Trophoblast cell (in vitro differentiated cells and primary cell): ENCODE measurements at regions not wholly inside any gene's neighbourhood (a gene's known extent, or its start where the extent isn't known, plus 50 kb on each side); places are given as distances from the start of the nearest gene placed in this dataset.

ENCODE experiments used
- DNase-seq, 2 donors: peaks; one replicate each; pipeline ENCODE4 v3.0.0-alpha.2; 2016
- H2AFZ ChIP-seq: 2 replicates; pipeline ENCODE4 v1.6.1; 2013; ENCODE audit warnings: low read length, moderate library complexity, mild to moderate bottlenecking; ENCODE audit not compliant: insufficient read depth, poor library complexity
- H2AK5ac ChIP-seq: 2 replicates; pipeline ENCODE4 v1.6.1; 2013; ENCODE audit warnings: mild to moderate bottlenecking, low read length
- H2BK120ac ChIP-seq: 2 replicates; pipeline ENCODE4 v1.6.1; 2013; ENCODE audit warnings: low read length, mild to moderate bottlenecking, moderate library complexity; ENCODE audit not compliant: insufficient read depth, poor library complexity
- H2BK12ac ChIP-seq: 2 replicates; pipeline ENCODE4 v1.6.1; 2013; ENCODE audit warnings: mild to moderate bottlenecking, low read length, moderate library complexity
- H2BK5ac ChIP-seq: 2 replicates; pipeline ENCODE4 v1.6.1; 2013; ENCODE audit warnings: low read length, low read depth, moderate library complexity, mild to moderate bottlenecking; ENCODE audit not compliant: poor library complexity
- H3K14ac ChIP-seq: 2 replicates; pipeline ENCODE4 v1.6.1; 2013; ENCODE audit warnings: mild to moderate bottlenecking, low read length
- H3K18ac ChIP-seq: 2 replicates; pipeline ENCODE4 v1.6.1; 2013; ENCODE audit warnings: mild to moderate bottlenecking, low read length
- H3K23ac ChIP-seq: 2 replicates; pipeline ENCODE4 v1.6.1; 2013; ENCODE audit warnings: low read length
- H3K27ac ChIP-seq: 2 replicates; pipeline ENCODE4 v1.5.1; 2013; ENCODE audit warnings: low read depth, mild to moderate bottlenecking, inconsistent platforms, low read length, moderate library complexity
- H3K27me3 ChIP-seq: 2 replicates; pipeline ENCODE4 v1.6.1; 2013; ENCODE audit warnings: inconsistent platforms, mild to moderate bottlenecking, low read length, moderate library complexity; ENCODE audit not compliant: insufficient read depth
- H3K36me3 ChIP-seq, 2 experiments: 1 replicate in 1 of 2; 2 replicates in 1 of 2; pipeline ENCODE4 v1.6.1; 2013; ENCODE audit warnings: low read length in 2 of 2, mild to moderate bottlenecking in 2 of 2, moderate library complexity in 1 of 2; ENCODE audit not compliant: insufficient read depth in 2 of 2, control insufficient read depth in 1 of 2
- H3K4ac ChIP-seq: 2 replicates; pipeline ENCODE4 v1.6.1; 2013; ENCODE audit warnings: low read depth, mild to moderate bottlenecking, low read length, moderate library complexity
- H3K4me1 ChIP-seq, 2 experiments: 1 replicate in 1 of 2; 2 replicates in 1 of 2; pipeline ENCODE4 v1.6.1; 2013; ENCODE audit warnings: low read length in 2 of 2, mild to moderate bottlenecking in 2 of 2, moderate library complexity in 1 of 2; ENCODE audit not compliant: insufficient read depth in 2 of 2, control insufficient read depth in 1 of 2
- H3K4me2 ChIP-seq: 2 replicates; pipeline ENCODE4 v1.6.1; 2013; ENCODE audit warnings: inconsistent platforms, mild to moderate bottlenecking, low read length, moderate library complexity
- H3K4me3 ChIP-seq: 2 replicates; pipeline ENCODE4 v1.5.1; 2013; ENCODE audit warnings: mild to moderate bottlenecking, low read depth, low read length, inconsistent platforms
- H3K79me1 ChIP-seq: one replicate; pipeline ENCODE4 v1.6.1; 2013; ENCODE audit warnings: low read length
- H3K79me2 ChIP-seq: 2 replicates; pipeline ENCODE4 v1.6.1; 2013; ENCODE audit warnings: low read length, mild to moderate bottlenecking; ENCODE audit not compliant: control insufficient read depth, insufficient read depth, poor library complexity
- H3K9ac ChIP-seq: 2 replicates; pipeline ENCODE4 v1.6.1; 2013; ENCODE audit warnings: mild to moderate bottlenecking, low read length
- H3K9me3 ChIP-seq: 2 replicates; pipeline ENCODE4 v1.6.1; 2013; ENCODE audit warnings: low read depth, mild to moderate bottlenecking, control low read depth, inconsistent platforms, low read length; ENCODE audit not compliant: insufficient read depth
- H4K12ac ChIP-seq: 2 replicates; pipeline ENCODE4 v1.6.1; 2013; ENCODE audit warnings: low read depth, mild to moderate bottlenecking, low read length, moderate library complexity
- H4K8ac ChIP-seq: 2 replicates; pipeline ENCODE4 v1.6.1; 2013; ENCODE audit warnings: low read depth, mild to moderate bottlenecking, low read length, moderate library complexity
- H4K91ac ChIP-seq: one replicate; pipeline ENCODE4 v1.6.1; 2013; ENCODE audit warnings: low read depth, mild to moderate bottlenecking, low read length, moderate library complexity
- WGBS: extraction: QIAGEN DNeasy Blood & Tissue Kit; methylation state at CpG from one replicate; pipeline ENCODE4 v1.1.7; 2013; ENCODE audit warnings: missing lambda C conversion rate; ENCODE audit not compliant: insufficient read length, insufficient coverage; ENCODE audit errors: extremely low coverage; 5-methylcytosine and 5-hydroxymethylcytosine counted together

GRCh38 chr21:41631564-41632461 is 123.9 kb upstream of the TMPRSS2 start:
- no peak overlapping the region for H3K4me2 ChIP-seq
- H3K27me3 ChIP-seq = no peaks in the 10 kb centered on the region
- no CpG with 5 or more reads among the region's 14 CpGs for WGBS
- no peak overlapping the region for H2BK12ac ChIP-seq
- no peak overlapping the region for H3K23ac ChIP-seq
- H3K9ac ChIP-seq = no peak overlapping the region
- H3K4ac ChIP-seq = no peak overlapping the region
- no peak overlapping the region for H2BK120ac ChIP-seq
- H2BK5ac ChIP-seq = no peak overlapping the region
- DNase-seq = no peak
- no peaks in the 10 kb centered on the region for H3K79me2 ChIP-seq
- no peak overlapping the region for H4K91ac ChIP-seq
- H4K12ac ChIP-seq = no peak overlapping the region
- H3K27ac ChIP-seq = no peak overlapping the region
- no peak overlapping the region for H3K18ac ChIP-seq
- peaks cover 3 to 8% of the 10 kb centered on the region in 2 experiments for H3K4me1 ChIP-seq
- peaks cover 3% of the 10 kb centered on the region for H3K9me3 ChIP-seq
- H3K14ac ChIP-seq = no peak overlapping the region
- no peaks in the 10 kb centered on the region for H3K79me1 ChIP-seq
- no peak overlapping the region for H2AK5ac ChIP-seq
- H4K8ac ChIP-seq = no peak overlapping the region
- no peak overlapping the region for H3K4me3 ChIP-seq
- no peak overlapping the region for H2AFZ ChIP-seq
- H3K36me3 ChIP-seq = no peaks in the 10 kb centered on the region

GRCh38 chr21:41630917-41631316 is 123.0 kb upstream of the TMPRSS2 start:
- H3K27me3 ChIP-seq = no peaks in the 10 kb centered on the region
- H3K36me3 ChIP-seq = no peaks in the 10 kb centered on the region
- H2BK120ac ChIP-seq = no peak overlapping the region
- no peak overlapping the region for H4K91ac ChIP-seq
- H2AFZ ChIP-seq = no peak overlapping the region
- H3K23ac ChIP-seq = no peak overlapping the region
- H3K9me3 ChIP-seq = peaks cover 3% of the 10 kb centered on the region
- H3K18ac ChIP-seq = no peak overlapping the region
- H3K4me1 ChIP-seq = peaks cover 3 to 8% of the 10 kb centered on the region in 2 experiments
- H3K79me2 ChIP-seq = no peaks in the 10 kb centered on the region
- DNase-seq = no peak
- no peak overlapping the region for H3K4ac ChIP-seq
- no peak overlapping the region for H4K8ac ChIP-seq
- no peak overlapping the region for H2BK12ac ChIP-seq
- no peak overlapping the region for H3K4me2 ChIP-seq
- no peak overlapping the region for H3K27ac ChIP-seq
- no peak overlapping the region for H2AK5ac ChIP-seq
- H3K79me1 ChIP-seq = no peaks in the 10 kb centered on the region
- H4K12ac ChIP-seq = no peak overlapping the region
- no peak overlapping the region for H2BK5ac ChIP-seq
- no peak overlapping the region for H3K9ac ChIP-seq
- no peak overlapping the region for H3K4me3 ChIP-seq
- no CpG with 5 or more reads among the region's 17 CpGs for WGBS
- no peak overlapping the region for H3K14ac ChIP-seq

- Histone ChIP-seq H3K9me3 (peaks cover 3% of the 10 kb centered on the region), H4K91ac (no peak overlapping the region), H2AK5ac (no peak overlapping the region), H3K14ac (no peak overlapping the region), H3K4me2 (no peak overlapping the region), H3K79me2 (no peaks in the 10 kb centered on the region), H3K27me3 (no peaks in the 10 kb centered on the region), H3K23ac (no peak overlapping the region), H3K9ac (no peak overlapping the region), H3K4ac (no peak overlapping the region), H3K27ac (no peak overlapping the region), H2BK120ac (no peak overlapping the region), H4K8ac (no peak overlapping the region), H3K79me1 (no peaks in the 10 kb centered on the region), H2AFZ (no peak overlapping the region), H4K12ac (no peak overlapping the region), H3K4me3 (no peak overlapping the region), H3K36me3 (no peaks in the 10 kb centered on the region), H2BK12ac (no peak overlapping the region), H3K18ac (no peak overlapping the region), H2BK5ac (no peak overlapping the region), H3K4me1 (peaks cover 3 to 8% of the 10 kb centered on the region in 2 experiments)
- no CpG with 5 or more reads among the region's 14 CpGs for WGBS
- DNase-seq = peak; percentile 29 to 48
Measured at GRCh38 chr21:41630249-41630648, 122.3 kb upstream of the TMPRSS2 start.

GRCh38 chr21:41628256-41628655 is 120.3 kb upstream of the TMPRSS2 start:
- H3K23ac ChIP-seq = no peak overlapping the region
- no peak overlapping the region for H3K4ac ChIP-seq
- no peak overlapping the region for H3K4me2 ChIP-seq
- H4K8ac ChIP-seq = no peak overlapping the region
- H2AK5ac ChIP-seq = no peak overlapping the region
- no peaks in the 10 kb centered on the region for H3K27me3 ChIP-seq
- H4K91ac ChIP-seq = no peak overlapping the region
- H2BK12ac ChIP-seq = no peak overlapping the region
- no peak overlapping the region for H3K9ac ChIP-seq
- H4K12ac ChIP-seq = no peak overlapping the region
- DNase-seq = no peak
- WGBS = no CpG with 5 or more reads among the region's 4 CpGs
- H3K18ac ChIP-seq = no peak overlapping the region
- H3K4me1 ChIP-seq = no peaks in the 10 kb centered on the region
- H3K79me1 ChIP-seq = no peaks in the 10 kb centered on the region
- no peaks in the 10 kb centered on the region for H3K36me3 ChIP-seq
- H3K9me3 ChIP-seq = peaks cover 3% of the 10 kb centered on the region
- H3K79me2 ChIP-seq = no peaks in the 10 kb centered on the region
- H3K4me3 ChIP-seq = no peak overlapping the region
- no peak overlapping the region for H2BK120ac ChIP-seq
- H2BK5ac ChIP-seq = no peak overlapping the region
- no peak overlapping the region for H2AFZ ChIP-seq
- no peak overlapping the region for H3K27ac ChIP-seq
- no peak overlapping the region for H3K14ac ChIP-seq
